GM12878 (cell line): ENCODE measurements at regions not wholly inside any gene's neighbourhood (a gene's known extent, or its start where the extent isn't known, plus 50 kb on each side); places are given as distances from the start of the nearest gene placed in this dataset.

Source experiments
- ATAC-seq: fragments of 200-7000 bp; cut with Tn5 transposase; 3 replicates; pipeline ENCODE4 v1.9.1; 2020; ENCODE audit warnings: mild to moderate bottlenecking, moderate library complexity
- BruUV-seq: library from RNA; stranded (reverse); fragments of 400-500 nt; replicated peaks from 2 replicates; lab custom pipeline; 2021; lab: Mats Ljungman, UMichigan
- CTCF ChIA-PET: fragments of 300-600 bp; sonication (Branson Sonifier 250); formaldehyde crosslinking; extraction: SDS; loops from one replicate; lab custom pipeline; 2021; ENCODE audit warnings: inconsistent platforms; lab: Yijun Ruan, JAX
- POLR2A ChIA-PET: fragments of 350-600 bp; formaldehyde crosslinking; extraction: SDS; loops from one replicate; lab custom pipeline; 2021; ENCODE audit warnings: inconsistent platforms; lab: Charles Lee
- RAD21 ChIA-PET: fragments of 300-600 bp; sonication (Branson Sonifier 250); formaldehyde crosslinking; loops from one replicate; lab custom pipeline; 2023; ENCODE audit warnings: antibody characterized with exemption; ENCODE audit not compliant: unreplicated experiment; lab: Charles Lee
- SMC1A ChIA-PET: fragments of 300-600 bp; sonication (Branson Sonifier 250); formaldehyde crosslinking; loops from one replicate; lab custom pipeline; 2023; ENCODE audit not compliant: unreplicated experiment, uncharacterized antibody; lab: Charles Lee
- DNase-seq: peaks from one replicate; pipeline ENCODE4 v3.0.0-alpha.2; 2011; ENCODE audit warnings: low read depth, low spot score
- FAIRE-seq: peaks from 3 replicates; lab custom pipeline; 2011; peaks lifted over from hg19 to GRCh38; lab: Jason Lieb, UNC
- H2AFZ ChIP-seq: 2 replicates; pipeline ENCODE4 v1.6.0; 2011; ENCODE audit warnings: low read depth, low read length, control low read depth; ENCODE audit not compliant: control insufficient read depth
- H3K27ac ChIP-seq: 2 replicates; pipeline ENCODE4 v1.5.1; 2011; ENCODE audit warnings: control low read depth; ENCODE audit not compliant: control insufficient read depth, insufficient read depth
- H3K27me3 ChIP-seq, 2 experiments: replicated peaks in 1 of 2; 2 replicates each; pipeline versions ENCODE4 v1.6.0 to v1.6.1; 2011; ENCODE audit warnings: low read length in 1 of 2; ENCODE audit not compliant: control insufficient read depth in 2 of 2, insufficient read depth in 2 of 2
- H3K36me3 ChIP-seq, 2 experiments: 2 replicates each; pipeline ENCODE4 v1.5.1; 2011; ENCODE audit warnings: low read length in 1 of 2; ENCODE audit not compliant: control insufficient read depth in 2 of 2, insufficient read depth in 2 of 2
- H3K4me1 ChIP-seq: 2 replicates; pipeline ENCODE4 v1.6.1; 2011; ENCODE audit warnings: mild to moderate bottlenecking, low read length, moderate library complexity, mixed read lengths; ENCODE audit not compliant: control insufficient read depth, insufficient read depth
- H3K4me2 ChIP-seq: 2 replicates; pipeline ENCODE4 v1.6.0; 2011; ENCODE audit warnings: control low read depth; ENCODE audit not compliant: control insufficient read depth, insufficient read depth
- H3K4me3 ChIP-seq: fragments of 200-600 bp; sonication (generic); 2 replicates; pipeline ENCODE4 v1.5.1; 2016
- H3K79me2 ChIP-seq: 2 replicates; pipeline ENCODE4 v1.6.0; 2011; ENCODE audit warnings: low read length; ENCODE audit not compliant: control insufficient read depth, insufficient read depth
- H3K9ac ChIP-seq: 2 replicates; pipeline ENCODE4 v1.8.0; 2011; ENCODE audit warnings: low read length, control low read depth, mixed read lengths; ENCODE audit not compliant: control insufficient read depth, insufficient read depth
- H3K9me3 ChIP-seq: replicated peaks from 3 replicates; pipeline ENCODE4 v1.5.1; 2011; ENCODE audit warnings: mild to moderate bottlenecking, low read length; ENCODE audit not compliant: control insufficient read depth, insufficient read depth
- H4K20me1 ChIP-seq: 2 replicates; pipeline ENCODE4 v1.6.0; 2011; ENCODE audit not compliant: control insufficient read depth, insufficient read depth
- ATF7 ChIP-seq: fragments of 450-650 bp; IDR thresholded peaks from 2 replicates; pipeline ENCODE4 v1.6.1; 2016; ENCODE audit warnings: low read depth, mild to moderate bottlenecking
- CREB1 ChIP-seq: IDR thresholded peaks from 2 replicates; pipeline ENCODE4 v1.6.1; 2012; ENCODE audit warnings: low read depth, mild to moderate bottlenecking, inconsistent platforms
- FOXK2 ChIP-seq: fragments of 450-650 bp; IDR thresholded peaks from 2 replicates; pipeline ENCODE4 v1.6.1; 2017; ENCODE audit warnings: mild to moderate bottlenecking, moderate library complexity
- HDAC2 ChIP-seq: fragments of 200-600 bp; sonication (generic); IDR thresholded peaks from 2 replicates; pipeline ENCODE4 v1.6.1; 2017
- KLF5 ChIP-seq: fragments of 450-650 bp; IDR thresholded peaks from 2 replicates; pipeline ENCODE4 v1.6.1; 2014; ENCODE audit warnings: mild to moderate bottlenecking; ENCODE audit not compliant: partially characterized antibody
- NFYB ChIP-seq: IDR thresholded peaks from 2 replicates; pipeline ENCODE4 v1.6.1; 2011; ENCODE audit warnings: low read depth, mild to moderate bottlenecking, low read length, improper control_type of control experiment, moderate library complexity; ENCODE audit not compliant: insufficient read depth
- NR2C1 ChIP-seq: fragments of 450-650 bp; IDR thresholded peaks from 2 replicates; pipeline ENCODE4 v1.6.1; 2017; ENCODE audit warnings: antibody characterized with exemption, mild to moderate bottlenecking, moderate library complexity
- NR2F1 ChIP-seq: fragments of 450-650 bp; conservative IDR thresholded peaks from 2 replicates; pipeline ENCODE4 v1.6.1; 2017; ENCODE audit warnings: mild to moderate bottlenecking
- RB1 ChIP-seq: fragments of 450-650 bp; formaldehyde crosslinking; IDR thresholded peaks from 2 replicates; pipeline ENCODE4 v1.6.1; 2017; ENCODE audit warnings: mild to moderate bottlenecking, borderline replicate concordance
- SMAD1 ChIP-seq: fragments of 450-650 bp; IDR thresholded peaks from 2 replicates; pipeline ENCODE4 v1.6.1; 2018; ENCODE audit warnings: mild to moderate bottlenecking, low read depth; ENCODE audit not compliant: partially characterized antibody
- SPI1 ChIP-seq: IDR thresholded peaks from 2 replicates; pipeline ENCODE4 v1.6.1; 2011; ENCODE audit warnings: low read depth, mild to moderate bottlenecking, low read length, moderate library complexity, borderline replicate concordance; ENCODE audit not compliant: insufficient read depth
- STAT3 ChIP-seq: IDR thresholded peaks from 2 replicates; pipeline ENCODE4 v1.6.1; 2011; ENCODE audit warnings: low read depth, low read length, improper control_type of control experiment
- SUZ12 ChIP-seq: fragments of 200-600 bp; sonication (generic); IDR thresholded peaks from one replicate; pipeline ENCODE4 v1.6.1; 2018; ENCODE audit warnings: antibody characterized with exemption, mild to moderate bottlenecking; ENCODE audit not compliant: unreplicated experiment
- YY1 ChIP-seq: IDR thresholded peaks from 2 replicates; pipeline ENCODE4 v1.6.1; 2011; ENCODE audit warnings: low read depth, mild to moderate bottlenecking, low read length
- ZNF207 ChIP-seq: fragments of 450-650 bp; IDR thresholded peaks from 2 replicates; pipeline ENCODE4 v1.6.1; 2014; ENCODE audit warnings: antibody characterized with exemption, mild to moderate bottlenecking, borderline replicate concordance
- ZZZ3 ChIP-seq: IDR thresholded peaks from 2 replicates; pipeline ENCODE4 v1.6.1; 2011; ENCODE audit warnings: low read depth; ENCODE audit not compliant: control insufficient read depth, insufficient read length
- WGBS: methylation state at CpG from one replicate; pipeline ENCODE4 v1.1.6; 2016; ENCODE audit warnings: low lambda C conversion rate; ENCODE audit not compliant: insufficient replicate concordance, insufficient coverage; ENCODE audit errors: missing lambda C conversion rate; 5-methylcytosine and 5-hydroxymethylcytosine counted together
- in situ Hi-C: fragments of 300-500 bp; cut with MboI; formaldehyde crosslinking; loops from 9 replicates; pipeline ENCODE4 v1.14.3; 2018; ENCODE audit warnings: mixed read lengths
- intact Hi-C: fragments of 100-400 bp; cut with micrococcal nuclease; formaldehyde crosslinking; loops from one replicate; pipeline ENCODE4 v1.14.2; 2022; ENCODE audit not compliant: unreplicated experiment
- TF ChIP-seq, protein P1 (sequence below): fragments of 450-650 bp; formaldehyde crosslinking; IDR thresholded peaks from 2 replicates; pipeline ENCODE4 v1.4.0; 2022; ENCODE audit warnings: mild to moderate bottlenecking, moderate library complexity
- TF ChIP-seq, protein P2 (sequence below): IDR thresholded peaks from 2 replicates; pipeline ENCODE4 v1.6.1; 2011; ENCODE audit warnings: mild to moderate bottlenecking, low read depth, low read length, moderate library complexity; ENCODE audit not compliant: insufficient replicate concordance

DNA sequence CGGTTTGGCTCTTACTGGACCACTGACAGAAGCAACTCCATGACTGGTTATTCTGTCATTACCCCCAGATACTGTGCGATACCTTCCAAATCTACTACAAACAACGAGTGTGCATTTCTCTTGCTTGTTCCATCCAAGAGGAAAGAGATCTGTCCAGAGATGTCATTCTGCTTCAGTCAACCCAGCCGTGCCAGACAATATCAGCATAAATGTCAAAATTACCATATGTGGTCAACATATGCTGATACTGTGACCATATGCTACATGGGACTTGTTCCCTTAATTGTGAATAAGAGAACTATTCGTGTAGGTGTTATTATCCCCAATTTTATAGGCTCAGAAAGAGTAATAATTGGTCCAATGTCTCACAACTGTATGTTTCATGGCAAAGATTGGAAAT lies 143.2 kb upstream of the PRSS1 start:
- H3K9ac ChIP-seq, result no peak overlapping the region
- no peaks in the 10 kb centered on the region for H3K27me3 ChIP-seq
- in situ Hi-C loops (no loop called here), intact Hi-C loops (loop anchor here (10.0 kb wide), 2 partner anchors 399 to 609 kb away; no protein-coding TSS in a partner anchor)
- ChIA-PET RAD21 (no interaction called here), POLR2A (no interaction called here), SMC1A (interaction anchor here (0.6 to 1.5 kb wide), 3 partner anchors 18 to 48 kb away, joined by 3 to 4 read pairs (median 3); no protein-coding TSS in a partner anchor), CTCF (interaction anchor here (0.7 to 1.5 kb wide), 6 partner anchors 9 to 609 kb away, joined by 3 to 7 read pairs (median 4); no protein-coding TSS in a partner anchor)
- no peak overlapping the region for H3K27ac ChIP-seq
- ATAC-seq, result no peak
- BruUV-seq, result no TSS peak
- no peaks in the 10 kb centered on the region for H3K79me2 ChIP-seq
- FAIRE-seq, result no peak
- H3K36me3 ChIP-seq, result no peaks in the 10 kb centered on the region
- H3K4me1 ChIP-seq, result no peaks in the 10 kb centered on the region
- H3K4me2 ChIP-seq, result no peak overlapping the region
- DNase-seq, result no peak
- WGBS, result 23% methylated on average over 5 of the region's 5 CpGs
- TF ChIP-seq FOXK2 (no peak), KLF5 (no peak), ATF7 (no peak), ZNF207 (no peak), SMAD1 (no peak), NR2F1 (no peak), HDAC2 (no peak), RB1 (no peak), SPI1 (no peak), CREB1 (no peak), STAT3 (no peak), ZZZ3 (no peak), NR2C1 (no peak), NFYB (no peak), SUZ12 (no peak), YY1 (no peak)
- TF ChIP-seq, protein P1, sequence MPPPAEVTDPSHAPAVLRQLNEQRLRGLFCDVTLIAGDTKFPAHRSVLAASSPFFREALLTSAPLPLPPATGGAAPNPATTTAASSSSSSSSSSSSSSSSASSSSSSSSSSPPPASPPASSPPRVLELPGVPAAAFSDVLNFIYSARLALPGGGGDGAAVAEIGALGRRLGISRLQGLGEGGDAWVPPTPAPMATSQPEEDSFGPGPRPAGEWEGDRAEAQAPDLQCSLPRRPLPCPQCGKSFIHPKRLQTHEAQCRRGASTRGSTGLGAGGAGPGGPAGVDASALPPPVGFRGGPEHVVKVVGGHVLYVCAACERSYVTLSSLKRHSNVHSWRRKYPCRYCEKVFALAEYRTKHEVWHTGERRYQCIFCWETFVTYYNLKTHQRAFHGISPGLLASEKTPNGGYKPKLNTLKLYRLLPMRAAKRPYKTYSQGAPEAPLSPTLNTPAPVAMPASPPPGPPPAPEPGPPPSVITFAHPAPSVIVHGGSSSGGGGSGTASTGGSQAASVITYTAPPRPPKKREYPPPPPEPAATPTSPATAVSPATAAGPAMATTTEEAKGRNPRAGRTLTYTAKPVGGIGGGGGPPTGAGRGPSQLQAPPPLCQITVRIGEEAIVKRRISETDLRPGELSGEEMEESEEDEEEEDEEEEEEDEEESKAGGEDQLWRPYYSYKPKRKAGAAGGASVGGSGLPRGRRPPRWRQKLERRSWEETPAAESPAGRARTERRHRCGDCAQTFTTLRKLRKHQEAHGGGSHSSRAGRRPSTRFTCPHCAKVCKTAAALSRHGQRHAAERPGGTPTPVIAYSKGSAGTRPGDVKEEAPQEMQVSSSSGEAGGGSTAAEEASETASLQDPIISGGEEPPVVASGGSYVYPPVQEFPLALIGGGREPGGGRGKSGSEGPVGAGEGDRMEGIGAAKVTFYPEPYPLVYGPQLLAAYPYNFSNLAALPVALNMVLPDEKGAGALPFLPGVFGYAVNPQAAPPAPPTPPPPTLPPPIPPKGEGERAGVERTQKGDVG (CRISPR knock-in tag), result no peak
- TF ChIP-seq, protein P2, sequence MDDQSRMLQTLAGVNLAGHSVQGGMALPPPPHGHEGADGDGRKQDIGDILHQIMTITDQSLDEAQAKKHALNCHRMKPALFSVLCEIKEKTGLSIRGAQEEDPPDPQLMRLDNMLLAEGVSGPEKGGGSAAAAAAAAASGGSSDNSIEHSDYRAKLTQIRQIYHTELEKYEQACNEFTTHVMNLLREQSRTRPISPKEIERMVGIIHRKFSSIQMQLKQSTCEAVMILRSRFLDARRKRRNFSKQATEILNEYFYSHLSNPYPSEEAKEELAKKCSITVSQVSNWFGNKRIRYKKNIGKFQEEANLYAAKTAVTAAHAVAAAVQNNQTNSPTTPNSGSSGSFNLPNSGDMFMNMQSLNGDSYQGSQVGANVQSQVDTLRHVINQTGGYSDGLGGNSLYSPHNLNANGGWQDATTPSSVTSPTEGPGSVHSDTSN, result no peak
- no peak overlapping the region for H2AFZ ChIP-seq
- H3K4me3 ChIP-seq, result no peak overlapping the region
- no peaks in the 10 kb centered on the region for H3K9me3 ChIP-seq
- H4K20me1 ChIP-seq, result no peaks in the 10 kb centered on the region
